GM12864 (cell line): ENCODE measurements at regions not wholly inside any gene's neighbourhood (a gene's known extent, or its start where the extent isn't known, plus 50 kb on each side); places are given as distances from the start of the nearest gene placed in this dataset.

Source experiments
- DNase-seq: peaks from one replicate; pipeline ENCODE4 v3.0.0-alpha.2; 2011; ENCODE audit warnings: low read depth
- H3K4me3 ChIP-seq: 2 replicates; pipeline ENCODE4 v1.5.1; 2011; ENCODE audit warnings: mild to moderate bottlenecking, low read depth, low read length, control low read depth
- TF ChIP-seq, protein P1 (sequence below): IDR thresholded peaks from 2 replicates; pipeline ENCODE4 v1.5.1; 2011; ENCODE audit warnings: low read depth, mild to moderate bottlenecking, moderate library complexity, low read length, control low read depth, inconsistent platforms; ENCODE audit errors: missing control alignments

DNA sequence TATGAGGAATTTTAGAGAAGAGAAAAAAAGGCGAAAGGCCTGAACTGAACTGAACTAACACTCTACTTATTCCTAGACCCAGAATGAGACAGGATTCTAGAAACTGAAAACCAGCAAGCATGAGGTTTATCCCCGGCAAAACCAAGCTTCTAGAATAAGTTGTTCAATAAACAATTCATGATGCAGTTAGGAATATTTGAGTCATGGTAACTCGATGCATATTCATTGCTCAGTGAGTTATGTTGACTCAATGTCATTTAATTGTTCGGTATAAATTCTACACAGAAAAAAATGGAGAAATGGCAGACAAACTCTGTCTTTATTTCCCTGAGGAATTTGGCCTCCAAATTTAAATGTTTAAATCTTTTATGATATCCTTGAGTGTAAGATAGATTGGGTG, 321.5 kb downstream of the SATB2 start:
- TF ChIP-seq, protein P1, sequence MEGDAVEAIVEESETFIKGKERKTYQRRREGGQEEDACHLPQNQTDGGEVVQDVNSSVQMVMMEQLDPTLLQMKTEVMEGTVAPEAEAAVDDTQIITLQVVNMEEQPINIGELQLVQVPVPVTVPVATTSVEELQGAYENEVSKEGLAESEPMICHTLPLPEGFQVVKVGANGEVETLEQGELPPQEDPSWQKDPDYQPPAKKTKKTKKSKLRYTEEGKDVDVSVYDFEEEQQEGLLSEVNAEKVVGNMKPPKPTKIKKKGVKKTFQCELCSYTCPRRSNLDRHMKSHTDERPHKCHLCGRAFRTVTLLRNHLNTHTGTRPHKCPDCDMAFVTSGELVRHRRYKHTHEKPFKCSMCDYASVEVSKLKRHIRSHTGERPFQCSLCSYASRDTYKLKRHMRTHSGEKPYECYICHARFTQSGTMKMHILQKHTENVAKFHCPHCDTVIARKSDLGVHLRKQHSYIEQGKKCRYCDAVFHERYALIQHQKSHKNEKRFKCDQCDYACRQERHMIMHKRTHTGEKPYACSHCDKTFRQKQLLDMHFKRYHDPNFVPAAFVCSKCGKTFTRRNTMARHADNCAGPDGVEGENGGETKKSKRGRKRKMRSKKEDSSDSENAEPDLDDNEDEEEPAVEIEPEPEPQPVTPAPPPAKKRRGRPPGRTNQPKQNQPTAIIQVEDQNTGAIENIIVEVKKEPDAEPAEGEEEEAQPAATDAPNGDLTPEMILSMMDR = no peak
- no peak overlapping the region for H3K4me3 ChIP-seq
- no peak for DNase-seq

DNA sequence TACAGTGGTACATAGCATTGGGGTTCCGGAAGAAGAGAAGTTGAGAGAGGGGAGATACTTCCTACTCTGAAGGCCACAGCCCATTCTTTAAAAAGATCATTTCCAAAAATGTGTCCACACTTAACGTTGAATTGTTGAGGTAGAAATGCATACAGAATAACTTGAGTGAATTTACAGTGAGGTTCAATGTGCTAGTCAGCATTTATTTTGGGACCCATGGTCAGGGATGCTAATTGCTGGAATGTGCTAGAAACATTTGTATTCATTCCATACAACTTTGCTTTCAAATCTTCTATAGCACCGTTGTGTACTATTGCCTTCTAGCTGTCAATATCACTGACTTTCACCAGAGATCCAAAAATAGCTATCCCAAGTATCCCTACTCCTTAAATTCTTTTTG, 325.9 kb downstream of the SATB2 start:
- TF ChIP-seq, protein P1 = no peak
- no peak overlapping the region for H3K4me3 ChIP-seq
- DNase-seq = no peak

DNA sequence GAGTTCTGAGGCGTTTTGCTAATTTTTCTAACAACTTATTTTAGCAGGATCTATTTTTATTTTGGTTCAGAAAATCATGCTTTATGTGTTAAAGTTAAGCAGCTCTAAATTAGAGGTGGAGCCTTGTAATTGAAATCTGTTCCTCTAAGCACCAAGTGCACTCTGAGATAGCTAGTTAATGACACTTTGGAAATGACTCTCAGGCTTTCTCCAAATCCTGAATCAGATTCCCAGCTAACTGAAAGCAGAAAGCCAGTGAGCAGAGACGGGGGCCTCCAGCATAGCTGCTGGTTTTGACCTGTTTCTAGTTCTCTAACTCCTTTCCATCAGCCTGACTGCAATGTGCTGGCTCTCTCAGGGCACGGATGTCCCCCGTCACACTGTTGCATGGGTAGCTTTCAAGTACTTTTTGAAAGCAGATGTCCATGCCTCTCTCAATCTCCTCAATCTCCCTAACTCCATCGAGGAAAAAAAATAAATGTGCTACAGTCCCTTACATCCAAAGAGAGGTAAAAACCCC, 326.5 kb downstream of the SATB2 start:
- TF ChIP-seq, protein P1 = no peak
- no peak for DNase-seq
- H3K4me3 ChIP-seq = no peak overlapping the region

DNA sequence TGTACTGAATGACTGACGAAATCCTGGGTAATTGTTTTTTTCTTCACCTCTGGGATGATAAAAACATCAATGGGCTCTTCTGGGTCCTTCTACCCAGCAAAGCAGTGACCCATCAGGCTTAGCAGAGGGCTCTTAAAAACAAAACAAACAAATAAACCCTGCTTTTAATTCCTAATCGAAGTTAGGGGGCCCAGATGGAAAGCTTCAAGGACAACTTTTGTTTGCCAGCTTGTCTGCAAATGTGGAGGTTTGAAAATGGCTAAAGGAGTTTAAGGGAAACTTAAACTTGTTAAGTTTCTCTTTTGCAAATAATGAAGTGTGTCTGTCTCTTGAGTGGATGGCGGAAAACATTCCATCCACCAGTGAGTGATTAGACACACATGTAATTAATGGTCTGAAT, 327.2 kb downstream of the SATB2 start:
- TF ChIP-seq, protein P1 = no peak
- no peak overlapping the region for H3K4me3 ChIP-seq
- no peak for DNase-seq

DNA sequence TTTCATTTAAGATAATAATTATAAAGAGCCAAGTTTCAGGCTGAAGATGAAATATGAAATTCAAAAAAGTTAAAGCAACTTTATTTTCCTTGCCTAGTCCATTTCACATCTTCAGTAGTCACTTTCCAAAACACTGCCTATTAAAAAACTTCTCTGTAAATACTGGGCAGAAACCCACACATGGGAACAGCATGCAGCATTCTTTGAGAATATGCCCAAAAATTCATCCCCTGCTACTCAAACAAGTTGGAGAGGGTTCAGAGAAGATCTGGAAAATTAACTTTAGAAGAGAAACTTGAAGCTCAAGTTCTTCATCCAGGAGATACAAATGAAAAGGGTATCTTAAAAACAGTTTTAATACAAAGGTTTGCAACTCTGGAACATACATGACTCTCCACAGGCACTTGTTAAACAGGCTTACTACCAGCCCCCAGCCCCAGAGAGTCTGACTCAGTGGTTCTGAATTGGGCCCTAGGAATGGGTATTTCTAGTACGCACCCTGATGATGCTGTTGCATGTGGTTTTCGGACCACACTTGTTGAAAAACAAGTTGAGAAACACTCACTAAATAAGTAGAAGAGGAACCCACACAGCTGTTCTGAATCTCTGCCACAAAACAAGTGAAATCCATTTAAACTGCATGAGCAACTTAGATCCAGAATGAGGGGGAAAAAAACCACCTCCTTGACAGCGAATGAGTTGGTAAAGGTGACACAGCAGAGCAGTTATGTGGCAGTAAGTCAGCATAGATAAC, 329.1 kb downstream of the SATB2 start:
- no peak for DNase-seq
- no peak overlapping the region for H3K4me3 ChIP-seq
- TF ChIP-seq, protein P1 = no peak

DNA sequence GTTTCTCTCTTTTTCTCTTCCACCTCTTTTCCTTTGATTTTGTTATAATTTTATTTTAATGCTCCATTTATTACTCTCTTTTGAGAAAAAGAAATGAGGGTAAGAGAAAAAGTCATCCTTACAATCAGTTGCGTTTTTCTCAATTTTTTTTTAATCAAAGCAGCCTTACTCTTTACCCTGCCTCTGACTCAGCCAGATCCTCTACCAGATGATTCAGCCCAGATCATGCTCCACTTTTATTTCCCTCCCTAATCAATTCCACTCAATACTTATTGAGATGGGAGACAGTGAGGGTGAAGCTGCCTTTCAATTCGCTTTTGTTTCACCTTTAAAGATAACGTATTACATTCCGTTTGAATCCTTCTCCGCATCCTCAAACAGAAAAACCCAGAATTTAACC, 337.9 kb downstream of the SATB2 start:
- no peak for DNase-seq
- TF ChIP-seq, protein P1 = no peak
- no peak overlapping the region for H3K4me3 ChIP-seq

DNA sequence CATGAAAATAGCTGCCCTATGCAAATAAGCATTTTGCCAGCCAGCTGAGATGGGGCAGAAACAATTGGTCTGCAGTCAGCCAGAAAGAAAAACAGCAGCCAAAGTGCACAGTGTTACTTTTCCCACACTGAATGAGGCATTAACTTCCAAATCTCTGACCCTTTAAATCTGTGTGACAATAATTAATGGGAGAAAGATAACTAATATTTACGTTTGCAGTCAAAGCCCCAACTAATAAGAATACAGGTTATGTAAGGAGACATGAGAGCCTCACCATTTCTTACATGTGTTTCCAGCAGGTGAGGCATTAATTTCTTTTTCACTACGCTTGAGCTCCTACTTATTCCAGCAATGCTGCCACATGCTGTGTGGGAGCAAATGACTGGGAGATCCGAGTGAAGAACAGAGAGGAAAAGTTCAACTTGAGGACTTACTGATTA, 339.0 kb downstream of the SATB2 start:
- TF ChIP-seq, protein P1 = no peak
- H3K4me3 ChIP-seq = no peak overlapping the region
- no peak for DNase-seq
